CD4-positive, alpha-beta T cell treated with Interleukin-21 for 1 hour (primary cell): ENCODE measurements at regions not wholly inside any gene's neighbourhood (a gene's known extent, or its start where the extent isn't known, plus 50 kb on each side); places are given as distances from the start of the nearest gene placed in this dataset.
A peak's percentile ranks its signal among the peaks of the same experiment; 100 is the strongest.
"Not testable (repeated sequence)": the region's sequence is repeated elsewhere in the genome, so short reads cannot be mapped to it uniquely, and the experiment has no call there.

Experiments used
- DNase-seq: peaks from one replicate; pipeline ENCODE4 v3.0.0-alpha.2; 2020

- DNase-seq = no peak
These were observed 168.1 kb upstream of the TOP1 start for GRCh38 chr20:40860487-40860902.

- no peak for DNase-seq
These were observed 167.1 kb upstream of the TOP1 start for GRCh38 chr20:40861427-40862008.

GRCh38 chr20:40863355-40863919 is 165.2 kb upstream of the TOP1 start:
- no peak for DNase-seq

DNA sequence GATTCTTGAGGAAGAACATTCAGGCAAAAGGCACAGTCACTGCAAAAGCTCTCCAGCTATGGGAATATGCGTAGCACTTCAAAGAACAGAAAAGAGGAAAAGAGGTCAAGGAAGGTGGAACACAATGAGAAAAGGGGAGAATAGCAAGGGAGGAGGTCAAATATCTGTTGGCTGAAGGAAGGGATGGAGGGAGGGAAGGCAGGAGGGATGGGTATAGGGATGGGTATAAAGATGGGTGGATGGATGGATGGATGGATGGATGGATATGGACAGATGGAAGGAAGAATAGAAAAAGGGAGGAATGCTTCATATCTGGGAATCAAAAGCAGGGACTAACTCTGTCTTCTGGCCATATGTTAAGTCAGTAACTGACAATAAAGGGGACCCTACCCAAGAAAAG is 164.2 kb upstream of the TOP1 start:
- no peak for DNase-seq

DNA sequence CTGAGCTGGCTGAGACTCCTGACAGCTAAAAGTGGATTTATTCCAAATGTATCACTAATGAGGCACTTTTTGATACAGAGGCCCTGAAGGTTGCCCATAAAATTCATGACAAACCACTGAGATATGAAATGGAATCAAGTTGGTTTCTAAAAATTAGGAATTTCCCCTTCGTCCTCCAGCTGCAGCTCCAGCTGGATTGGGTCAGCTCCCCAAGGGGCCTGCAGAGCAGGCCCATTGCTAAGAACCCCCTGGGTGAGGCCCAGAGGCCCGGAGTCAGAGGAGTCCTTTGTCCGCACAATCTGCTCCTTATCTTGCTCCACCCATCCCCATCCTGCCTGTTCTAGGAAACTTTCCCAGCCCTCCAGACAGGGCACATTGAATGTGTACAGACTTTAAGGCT is 163.5 kb upstream of the TOP1 start:
- DNase-seq = no peak

DNA sequence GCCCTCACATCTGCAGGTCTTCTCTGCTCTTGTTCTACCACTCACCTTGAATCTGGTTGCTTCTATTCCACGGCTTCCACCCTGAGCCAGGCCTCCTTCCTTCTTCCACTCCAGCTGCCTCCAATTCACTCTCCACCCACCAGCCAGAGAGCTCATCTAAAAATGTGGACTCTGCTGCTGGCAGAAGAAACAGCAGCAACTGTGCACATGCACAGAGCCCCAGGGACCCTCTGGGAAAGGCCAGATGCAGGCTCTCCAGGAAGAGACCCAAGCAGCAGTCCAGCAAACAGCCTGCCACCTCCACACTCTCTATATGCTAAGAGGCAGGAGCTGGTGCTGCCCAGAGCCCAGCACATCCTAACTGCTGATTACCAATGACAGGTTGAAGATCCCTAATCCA is 162.6 kb upstream of the TOP1 start:
- no peak for DNase-seq

DNA sequence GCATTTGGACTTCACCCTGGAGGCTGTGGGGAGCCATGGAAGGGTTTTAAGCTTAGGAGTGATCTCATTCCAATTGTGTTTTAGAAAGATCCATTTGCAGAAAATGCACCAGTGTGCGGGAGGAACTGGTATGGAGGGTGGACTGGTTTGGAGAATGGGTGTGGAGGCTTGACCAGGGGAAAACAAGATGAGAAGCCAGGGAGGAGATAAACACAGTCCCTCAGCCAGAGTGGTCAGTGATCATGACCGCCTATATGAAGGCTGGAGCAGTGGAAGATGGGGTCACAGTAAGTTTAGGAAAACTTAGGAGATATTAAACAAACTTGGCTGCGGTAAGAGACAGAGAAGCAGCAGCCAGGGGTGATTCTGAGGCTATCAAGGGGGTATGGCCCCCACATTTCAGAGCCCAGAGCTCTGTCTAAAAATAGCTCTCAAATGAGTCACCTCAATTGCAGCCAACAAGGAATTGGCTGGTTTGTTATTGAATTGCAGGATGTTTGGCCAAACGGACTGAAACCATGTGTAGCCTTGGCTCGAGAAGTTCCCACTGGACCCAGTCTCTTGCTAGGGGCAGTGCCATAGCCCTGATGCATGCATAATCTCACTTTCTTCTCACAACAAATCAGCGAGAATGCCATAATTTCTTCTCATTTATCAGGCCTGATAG is 159.9 kb upstream of the TOP1 start:
- DNase-seq = no peak

DNA sequence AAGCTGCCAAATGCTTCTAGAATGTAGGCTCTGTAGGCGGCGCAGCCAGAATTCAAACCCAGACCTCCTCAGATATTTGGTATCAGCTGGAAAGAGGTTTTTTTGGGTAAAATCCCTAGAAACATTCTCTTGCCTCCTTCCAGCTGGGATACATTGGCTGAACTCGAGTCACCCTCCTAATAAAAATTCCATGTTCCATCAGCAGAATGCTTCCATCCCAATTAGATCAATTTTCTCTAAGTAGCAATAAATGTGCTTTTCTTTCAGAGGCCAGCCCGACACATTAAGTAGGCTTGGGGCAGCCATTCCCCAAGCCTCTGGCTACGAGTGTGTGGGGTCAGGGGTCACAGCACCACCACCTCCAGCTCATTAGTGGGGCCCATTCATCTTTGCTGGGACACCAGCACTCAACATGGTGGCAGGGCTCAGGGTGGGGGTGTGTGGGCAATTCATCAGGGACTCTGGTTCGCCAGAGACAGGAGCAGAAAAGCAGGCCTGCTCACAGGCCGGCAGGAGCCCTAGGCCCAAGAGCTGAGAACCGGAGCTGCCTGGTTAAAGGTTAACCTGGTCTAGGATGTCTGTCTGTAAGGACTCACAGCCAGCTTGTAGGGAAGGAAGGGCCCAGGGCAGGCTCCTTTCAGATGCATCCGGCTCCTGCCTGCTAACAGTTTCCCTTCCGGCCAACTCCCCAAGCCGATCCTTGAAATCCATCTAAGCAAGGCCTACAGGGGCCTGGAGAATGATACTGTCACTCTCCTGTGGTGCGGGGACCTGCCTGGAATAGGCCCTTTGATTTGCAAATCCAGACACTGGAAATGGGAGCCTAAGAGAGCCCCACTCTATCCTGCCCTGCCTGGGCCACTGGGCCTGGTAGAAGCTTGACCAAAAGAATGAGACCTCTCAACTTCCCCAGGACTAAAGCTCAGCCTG is 159.1 kb upstream of the TOP1 start:
- no peak for DNase-seq

DNA sequence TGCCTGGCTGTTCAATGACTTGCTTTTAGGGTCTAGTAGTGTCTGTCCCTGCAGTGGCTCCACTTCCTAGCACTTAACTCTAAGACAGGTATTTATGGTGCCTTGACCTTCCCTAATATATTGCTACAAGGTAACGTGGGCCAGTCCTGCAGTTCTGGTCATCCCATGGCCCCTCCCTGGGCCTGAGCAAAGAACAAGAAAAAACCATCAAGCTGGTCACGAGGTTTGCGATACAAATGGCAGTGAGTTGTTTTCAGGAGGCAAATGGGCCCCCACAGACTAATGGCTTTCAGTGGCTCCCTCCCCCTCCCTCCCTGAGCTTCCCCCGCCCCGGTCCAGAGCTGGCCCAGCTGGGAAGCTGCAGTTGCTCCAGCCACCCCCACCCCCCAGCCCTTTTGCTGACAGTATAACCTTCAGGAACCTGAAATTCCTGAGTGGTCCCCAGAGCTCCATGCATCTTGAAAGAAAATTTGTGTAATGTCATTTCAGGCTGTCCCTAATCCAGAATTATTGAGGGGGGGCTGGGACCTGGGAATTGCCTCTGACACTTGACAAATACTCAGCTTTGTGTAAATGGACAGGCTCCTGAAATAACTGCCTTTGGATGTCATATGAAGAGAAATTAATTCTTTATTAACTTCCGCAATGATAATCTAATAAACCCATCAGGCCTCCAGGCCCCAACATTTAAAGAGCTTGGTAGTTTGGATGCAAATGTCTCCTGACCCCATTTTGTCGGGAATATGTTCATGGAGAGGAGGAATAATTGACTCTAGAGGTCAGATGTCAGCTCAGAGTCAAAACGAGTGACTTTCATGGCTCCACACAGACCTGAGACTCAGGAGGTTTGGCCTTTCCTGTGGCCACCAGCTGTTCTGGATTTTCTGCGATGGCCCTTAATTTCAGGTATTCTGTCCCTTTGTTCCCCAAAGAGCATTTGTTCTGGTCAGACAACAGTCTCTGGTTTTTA is 153.2 kb upstream of the TOP1 start:
- DNase-seq = no peak

- not testable (repeated sequence) for DNase-seq
These were observed 150.5 kb upstream of the TOP1 start for GRCh38 chr20:40878099-40878498.

- DNase-seq = no peak
These were observed 148.4 kb upstream of the TOP1 start for GRCh38 chr20:40880063-40880728.

DNA sequence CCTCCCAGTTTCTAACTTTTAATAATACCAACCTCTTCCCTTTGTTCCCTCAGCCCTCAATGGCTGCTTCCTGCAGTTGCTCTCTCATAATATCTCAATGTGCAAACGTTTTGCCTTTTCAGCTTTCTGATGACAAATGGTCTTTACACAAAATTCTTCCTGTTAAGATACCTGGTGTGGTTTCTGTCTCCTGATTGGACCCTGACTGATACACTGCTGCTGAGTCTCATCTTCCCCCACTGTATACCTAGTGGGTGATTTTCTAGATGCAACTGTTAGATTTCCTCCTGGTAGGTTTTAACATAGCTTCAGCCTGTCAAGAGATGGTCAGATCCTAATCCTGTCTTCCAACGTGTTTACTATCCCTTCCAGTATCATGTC is 147.9 kb upstream of the TOP1 start:
- no peak for DNase-seq

- DNase-seq = peak; percentile 21
These were observed 146.5 kb upstream of the TOP1 start for GRCh38 chr20:40882152-40882551.

DNA sequence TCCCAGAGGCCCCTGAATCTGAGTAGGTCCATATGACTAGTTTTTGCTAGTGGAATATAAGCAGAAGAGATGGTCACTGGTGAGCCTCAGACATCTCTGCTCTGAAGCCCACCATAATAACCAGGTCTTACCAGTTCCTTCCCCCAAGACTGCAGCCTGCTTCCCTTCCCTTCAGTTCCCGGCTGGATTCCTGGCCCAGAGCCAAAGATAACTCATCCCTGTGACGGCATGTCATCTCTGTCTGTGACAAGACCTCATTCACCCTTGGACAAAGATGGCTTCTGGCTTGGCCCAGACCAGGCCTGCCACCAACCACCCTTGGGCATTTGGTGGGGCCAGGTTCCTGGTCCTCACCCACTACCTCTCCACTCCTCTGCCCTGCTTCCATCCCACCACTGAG is 145.5 kb upstream of the TOP1 start:
- no peak for DNase-seq

GRCh38 chr20:40887105-40887504 is 141.5 kb upstream of the TOP1 start:
- no peak for DNase-seq

DNA sequence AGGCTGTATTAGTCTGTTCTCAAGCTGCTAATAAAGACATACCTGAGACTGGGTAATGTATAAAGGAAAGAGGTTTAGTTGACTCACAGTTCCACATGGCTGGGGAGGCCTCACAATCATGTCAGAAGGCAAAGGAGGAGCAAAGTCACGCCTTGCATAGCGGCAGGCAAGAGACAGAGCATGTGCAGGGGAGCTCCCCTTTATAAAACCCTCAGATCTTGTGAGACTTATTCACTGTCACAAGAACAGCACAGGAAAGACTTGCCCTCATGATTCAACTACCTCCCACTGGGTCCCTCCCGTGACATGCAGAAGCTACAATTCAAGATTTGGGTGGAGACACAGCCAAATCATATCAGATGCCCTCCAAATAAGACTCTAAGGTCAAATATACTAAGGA is 139.4 kb upstream of the TOP1 start:
- DNase-seq = not testable (repeated sequence)

GRCh38 chr20:40890181-40890580 is 138.4 kb upstream of the TOP1 start:
- no peak for DNase-seq

- DNase-seq = no peak
These were observed 138.0 kb upstream of the TOP1 start for GRCh38 chr20:40890635-40891034.

- DNase-seq = no peak
These were observed 137.3 kb upstream of the TOP1 start for GRCh38 chr20:40891351-40891750.

GRCh38 chr20:40892642-40893041 is 136.0 kb upstream of the TOP1 start:
- DNase-seq = no peak

DNA sequence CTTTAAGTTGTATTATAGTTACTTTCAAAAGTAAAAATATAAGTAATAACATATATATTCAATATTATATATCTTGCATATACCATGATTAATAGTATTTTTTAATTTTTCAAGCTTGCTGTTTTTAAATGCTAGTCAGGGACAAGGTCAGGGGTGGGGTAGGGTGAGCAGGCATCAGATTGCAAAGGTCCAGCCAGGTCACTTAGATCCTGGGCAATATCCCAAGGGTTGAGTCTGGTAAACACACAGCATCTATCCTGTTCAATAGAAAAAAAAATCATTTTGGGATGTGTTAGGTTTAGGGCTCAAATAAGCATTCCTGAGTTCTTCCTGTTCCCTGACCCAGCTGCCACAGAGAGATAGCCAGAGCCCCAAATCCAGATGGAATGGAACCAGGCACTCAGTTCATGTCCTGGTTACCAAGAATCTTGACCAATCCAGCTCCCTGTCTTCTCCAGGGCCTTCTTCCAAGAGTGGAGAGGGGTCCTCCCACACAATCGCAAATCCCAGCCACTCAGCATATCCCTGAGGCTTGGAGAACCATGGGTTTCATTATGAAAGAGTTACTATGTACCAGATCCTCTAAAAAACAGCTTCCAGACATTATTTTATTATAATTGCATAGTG is 134.9 kb upstream of the TOP1 start:
- DNase-seq = no peak
